Upper lobe of right lung (tissue), 1 donor: ENCODE measurements at regions not wholly inside any gene's neighbourhood (a gene's known extent, or its start where the extent isn't known, plus 50 kb on each side); places are given as distances from the start of the nearest gene placed in this dataset.

Experiments
- ATAC-seq: fragments of 200-7000 bp; cut with Tn5 transposase; one replicate; pipeline ENCODE4 v1.9.1; 2020; ENCODE audit warnings: mild to moderate bottlenecking, moderate library complexity
- DNase-seq: peaks from one replicate; pipeline ENCODE4 v3.0.0-alpha.2; 2020
- H3K27ac ChIP-seq: fragments of 200-600 bp; one replicate; pipeline ENCODE4 v1.8.0; 2022
- H3K27me3 ChIP-seq: fragments of 200-600 bp; one replicate; pipeline ENCODE4 v1.8.0; 2022; ENCODE audit warnings: mild to moderate bottlenecking
- H3K36me3 ChIP-seq: fragments of 200-600 bp; one replicate; pipeline ENCODE4 v1.8.0; 2022
- H3K4me1 ChIP-seq: fragments of 200-600 bp; one replicate; pipeline ENCODE4 v1.8.0; 2022
- H3K4me3 ChIP-seq: fragments of 200-600 bp; one replicate; pipeline ENCODE4 v1.8.0; 2022; ENCODE audit warnings: mild to moderate bottlenecking
- H3K9me3 ChIP-seq: fragments of 200-600 bp; one replicate; pipeline ENCODE4 v1.8.0; 2022
- CTCF ChIP-seq: fragments of 200-600 bp; IDR thresholded peaks from one replicate; pipeline ENCODE4 v1.8.0; 2022; ENCODE audit warnings: antibody characterized with exemption
- intact Hi-C: fragments of 100-400 bp; cut with DNase I; formaldehyde crosslinking; loops from one replicate; pipeline ENCODE4 v1.11.0; 2022
- donor health status: DM: no; HTN: yes; CAD: no; lungs with severe emphysema.

GRCh38 chr11:88421530-88421929 is 84.0 kb upstream of the CTSC start:
- Histone ChIP-seq H3K4me1 (peaks cover 17% of the 10 kb centered on the region), H3K27me3 (no peaks in the 10 kb centered on the region), H3K9me3 (no peaks in the 10 kb centered on the region), H3K4me3 (no peak overlapping the region), H3K27ac (peak overlapping the region; percentile 62), H3K36me3 (no peaks in the 10 kb centered on the region)
- intact Hi-C loops = no loop called here
- no peak for TF ChIP-seq CTCF
- no peak for DNase-seq
- ATAC-seq = peak; percentile 86

- intact Hi-C loops = no loop called here
- H3K36me3 ChIP-seq = no peaks in the 10 kb centered on the region
- no peaks in the 10 kb centered on the region for H3K9me3 ChIP-seq
- H3K27me3 ChIP-seq = no peaks in the 10 kb centered on the region
- H3K4me3 ChIP-seq = no peak overlapping the region
- TF ChIP-seq CTCF = no peak
- H3K4me1 ChIP-seq = peaks cover 20% of the 10 kb centered on the region
- DNase-seq (no peak), ATAC-seq (peak; percentile 50)
- H3K27ac ChIP-seq = peak overlapping the region; percentile 62
These were observed 82.7 kb upstream of the CTSC start for GRCh38 chr11:88420165-88420791.

GRCh38 chr11:88418508-88418907 is 81.0 kb upstream of the CTSC start:
- Histone ChIP-seq H3K4me3 (no peak overlapping the region), H3K36me3 (no peaks in the 10 kb centered on the region), H3K4me1 (peaks cover 29% of the 10 kb centered on the region), H3K27ac (no peak overlapping the region), H3K27me3 (no peaks in the 10 kb centered on the region), H3K9me3 (no peaks in the 10 kb centered on the region)
- intact Hi-C loops = no loop called here
- DNase-seq (peak; percentile 69), ATAC-seq (peak; percentile 62)
- TF ChIP-seq CTCF = no peak

- ATAC-seq (no peak), DNase-seq (no peak)
- intact Hi-C loops = no loop called here
- no peak overlapping the region for H3K27ac ChIP-seq
- H3K4me1 ChIP-seq = peaks cover 15% of the 10 kb centered on the region
- H3K4me3 ChIP-seq = no peak overlapping the region
- no peaks in the 10 kb centered on the region for H3K9me3 ChIP-seq
- H3K36me3 ChIP-seq = no peaks in the 10 kb centered on the region
- TF ChIP-seq CTCF = no peak
- H3K27me3 ChIP-seq = no peaks in the 10 kb centered on the region
These were observed 78.0 kb upstream of the CTSC start for GRCh38 chr11:88415495-88415894.

- no peak for TF ChIP-seq CTCF
- Histone ChIP-seq H3K4me1 (peaks cover 12% of the 10 kb centered on the region), H3K27ac (no peak overlapping the region), H3K4me3 (no peak overlapping the region), H3K36me3 (no peaks in the 10 kb centered on the region), H3K27me3 (no peaks in the 10 kb centered on the region), H3K9me3 (no peaks in the 10 kb centered on the region)
- DNase-seq (no peak), ATAC-seq (peak; percentile 39)
- intact Hi-C loops = no loop called here
These were observed 77.5 kb upstream of the CTSC start for GRCh38 chr11:88414981-88415413.

- no peak overlapping the region for H3K4me3 ChIP-seq
- no peaks in the 10 kb centered on the region for H3K36me3 ChIP-seq
- intact Hi-C loops = no loop called here
- H3K9me3 ChIP-seq = no peaks in the 10 kb centered on the region
- DNase-seq (no peak), ATAC-seq (peak; percentile 82)
- no peaks in the 10 kb centered on the region for H3K27me3 ChIP-seq
- H3K4me1 ChIP-seq = peaks cover 12% of the 10 kb centered on the region
- no peak overlapping the region for H3K27ac ChIP-seq
- TF ChIP-seq CTCF = no peak
These were observed 76.9 kb upstream of the CTSC start for GRCh38 chr11:88414385-88414861.
